KBM-7 (cell line): ENCODE measurements at regions not wholly inside any gene's neighbourhood (a gene's known extent, or its start where the extent isn't known, plus 50 kb on each side); places are given as distances from the start of the nearest gene placed in this dataset.
A peak's percentile ranks its signal among the peaks of the same experiment; 100 is the strongest.

ENCODE experiments used
- DNase-seq: peaks from one replicate; pipeline ENCODE4 v3.0.0-alpha.2; 2015
- in situ Hi-C: fragments of 300-500 bp; cut with MboI; formaldehyde crosslinking; loops from 2 replicates; pipeline ENCODE4 v1.14.3; 2020; ENCODE audit warnings: low sequenced_read_pairs, low pct_unique_long_range_greater_than_20kb, mixed read lengths

GRCh38 chr6:104589940-104590339 is 269.8 kb downstream of the HACE1 start:
- DNase-seq = no peak
- in situ Hi-C loops = no loop called here

- in situ Hi-C loops = no loop called here
Observed at GRCh38 chr6:104585646-104586045, 274.1 kb downstream of the HACE1 start.

GRCh38 chr6:104580452-104580851 is 279.3 kb downstream of the HACE1 start:
- in situ Hi-C loops = no loop called here
- DNase-seq = no peak

More at GRCh38 chr6:104585646-104586045, 274.1 kb downstream of the HACE1 start:
- no peak for DNase-seq

GRCh38 chr6:104579310-104579863 is 280.3 kb downstream of the HACE1 start:
- no peak for DNase-seq
- in situ Hi-C loops = no loop called here

- DNase-seq = no peak
- in situ Hi-C loops = no loop called here
Observed at GRCh38 chr6:104575536-104575935, 284.2 kb downstream of the HACE1 start.

GRCh38 chr6:104574135-104574750 is 285.5 kb downstream of the HACE1 start:
- no peak for DNase-seq
- in situ Hi-C loops = no loop called here

- in situ Hi-C loops = no loop called here
Observed at GRCh38 chr6:104573350-104573749, 286.4 kb downstream of the HACE1 start.

GRCh38 chr6:104572901-104573300 is 286.8 kb downstream of the HACE1 start:
- DNase-seq = no peak
- in situ Hi-C loops = no loop called here

More at GRCh38 chr6:104573350-104573749, 286.4 kb downstream of the HACE1 start:
- DNase-seq = no peak

- in situ Hi-C loops = no loop called here
- DNase-seq = no peak
Observed at GRCh38 chr6:104566411-104566810, 293.3 kb downstream of the HACE1 start.

- in situ Hi-C loops = no loop called here
- DNase-seq = no peak
Observed at GRCh38 chr6:104563306-104563705, 296.4 kb downstream of the HACE1 start.

GRCh38 chr6:104559435-104560202 is 300.1 kb downstream of the HACE1 start:
- DNase-seq = no peak
- in situ Hi-C loops = no loop called here

- DNase-seq = no peak
- in situ Hi-C loops = no loop called here
Observed at GRCh38 chr6:104558746-104559145, 301.0 kb downstream of the HACE1 start.

- no peak for DNase-seq
- in situ Hi-C loops = no loop called here
Observed at GRCh38 chr6:104548297-104548696, 311.4 kb downstream of the HACE1 start.

GRCh38 chr6:104541411-104541810 is 318.3 kb downstream of the HACE1 start:
- peak; percentile 19 for DNase-seq
- in situ Hi-C loops = no loop called here

GRCh38 chr6:104540743-104541142 is 319.0 kb downstream of the HACE1 start:
- no peak for DNase-seq
- in situ Hi-C loops = no loop called here

GRCh38 chr6:104539173-104539572 is 320.5 kb downstream of the HACE1 start:
- in situ Hi-C loops = no loop called here
- no peak for DNase-seq

- DNase-seq = no peak
- in situ Hi-C loops = no loop called here
Observed at GRCh38 chr6:104537872-104538271, 321.8 kb downstream of the HACE1 start.

- no peak for DNase-seq
Observed at GRCh38 chr6:104537180-104537579, 322.5 kb downstream of the HACE1 start.

GRCh38 chr6:104532462-104532861 is 327.3 kb downstream of the HACE1 start:
- DNase-seq = peak; percentile 37
- in situ Hi-C loops = no loop called here

More at GRCh38 chr6:104537180-104537579, 322.5 kb downstream of the HACE1 start:
- in situ Hi-C loops = no loop called here

- in situ Hi-C loops = no loop called here
- no peak for DNase-seq
Observed at GRCh38 chr6:104531646-104532045, 328.1 kb downstream of the HACE1 start.
